ENCODE measurements at regions not wholly inside any gene's neighbourhood (a gene's known extent, or its start where the extent isn't known, plus 50 kb on each side); places are given as distances from the start of the nearest gene placed in this dataset.

- DNase-seq (ENCODE audit: low read depth) = no peak
Observed at GRCh38 chr1:14302025-14302424, 296.5 kb upstream of the KAZN start.

GRCh38 chr1:14303011-14303410 lies 295.5 kb upstream of the KAZN start:
- DNase-seq (ENCODE audit: low read depth) = no peak

- DNase-seq (ENCODE audit: low read depth) = no peak
Observed at GRCh38 chr1:14304381-14304865, 294.1 kb upstream of the KAZN start.

- DNase-seq (ENCODE audit: low read depth) = no peak
Observed at GRCh38 chr1:14308460-14308859, 290.0 kb upstream of the KAZN start.

- no peak for DNase-seq (ENCODE audit: low read depth)
Observed at GRCh38 chr1:14309984-14310383, 288.5 kb upstream of the KAZN start.

- DNase-seq (ENCODE audit: low read depth) = no peak
Observed at GRCh38 chr1:14310476-14310875, 288.0 kb upstream of the KAZN start.

GRCh38 chr1:14313731-14314431 lies 284.6 kb upstream of the KAZN start:
- no peak for DNase-seq (ENCODE audit: low read depth)

- no peak for DNase-seq (ENCODE audit: low read depth)
Observed at GRCh38 chr1:14318830-14319229, 279.7 kb upstream of the KAZN start.

GRCh38 chr1:14320518-14320917 lies 278.0 kb upstream of the KAZN start:
- no peak for DNase-seq (ENCODE audit: low read depth)

GRCh38 chr1:14320986-14321385 lies 277.5 kb upstream of the KAZN start:
- no peak for DNase-seq (ENCODE audit: low read depth)

- DNase-seq (ENCODE audit: low read depth) = no peak
Observed at GRCh38 chr1:14321422-14321821, 277.1 kb upstream of the KAZN start.

- DNase-seq (ENCODE audit: low read depth) = no peak
Observed at GRCh38 chr1:14323568-14324247, 274.8 kb upstream of the KAZN start.

GRCh38 chr1:14324248-14324630 lies 274.2 kb upstream of the KAZN start:
- no peak for DNase-seq (ENCODE audit: low read depth)

- DNase-seq (ENCODE audit: low read depth) = no peak
Observed at GRCh38 chr1:14326857-14327256, 271.6 kb upstream of the KAZN start.

GRCh38 chr1:14328685-14329084 lies 269.8 kb upstream of the KAZN start:
- no peak for DNase-seq (ENCODE audit: low read depth)

GRCh38 chr1:14332158-14332557 lies 266.3 kb upstream of the KAZN start:
- DNase-seq (ENCODE audit: low read depth) = no peak

- no peak for DNase-seq (ENCODE audit: low read depth)
Observed at GRCh38 chr1:14334336-14335176, 263.9 kb upstream of the KAZN start.

- no peak for DNase-seq (ENCODE audit: low read depth)
Observed at GRCh38 chr1:14338509-14338908, 260.0 kb upstream of the KAZN start.

- no peak for DNase-seq (ENCODE audit: low read depth)
Observed at GRCh38 chr1:14339288-14339687, 259.2 kb upstream of the KAZN start.

- DNase-seq (ENCODE audit: low read depth) = no peak
Observed at GRCh38 chr1:14340002-14340785, 258.3 kb upstream of the KAZN start.

GRCh38 chr1:14341147-14341546 lies 257.3 kb upstream of the KAZN start:
- DNase-seq (ENCODE audit: low read depth) = no peak

GRCh38 chr1:14345946-14346550 lies 252.4 kb upstream of the KAZN start:
- no peak for DNase-seq (ENCODE audit: low read depth)
